Keratinocyte (primary cell): ENCODE measurements at regions not wholly inside any gene's neighbourhood (a gene's known extent, or its start where the extent isn't known, plus 50 kb on each side); places are given as distances from the start of the nearest gene placed in this dataset.

Source experiments
- DNase-seq: peaks from one replicate; pipeline ENCODE4 v3.0.0-alpha.2; 2011; ENCODE audit warnings: low read depth, missing footprints, low spot score
- FAIRE-seq: peaks from 2 replicates; lab custom pipeline; 2011; peaks lifted over from hg19 to GRCh38; lab: Jason Lieb, UNC
- H2AFZ ChIP-seq: 2 replicates; pipeline ENCODE4 v1.6.0; 2012; ENCODE audit warnings: low read length, control low read depth, inconsistent platforms; ENCODE audit not compliant: control insufficient read depth
- H3K27ac ChIP-seq: 2 replicates; pipeline ENCODE4 v1.5.1; 2011; ENCODE audit warnings: low read length; ENCODE audit not compliant: control insufficient read depth, insufficient read depth
- H3K27me3 ChIP-seq: 3 replicates; pipeline ENCODE4 v1.6.0; 2011; ENCODE audit warnings: low read length; ENCODE audit not compliant: control insufficient read depth, insufficient read depth; ENCODE audit errors: extremely low read depth
- H3K36me3 ChIP-seq, 2 experiments: 2 replicates in 1 of 2; 3 replicates in 1 of 2; pipeline ENCODE4 v1.5.1; 2011; ENCODE audit warnings: low read length in 2 of 2, mild to moderate bottlenecking in 1 of 2; ENCODE audit not compliant: control insufficient read depth in 2 of 2, insufficient read depth in 2 of 2; ENCODE audit errors: extremely low read depth in 1 of 2
- H3K4me1 ChIP-seq: 3 replicates; pipeline ENCODE4 v1.5.1; 2011; ENCODE audit warnings: low read length; ENCODE audit not compliant: control insufficient read depth, insufficient read depth; ENCODE audit errors: extremely low read depth
- H3K4me2 ChIP-seq: 3 replicates; pipeline ENCODE4 v1.6.0; 2011; ENCODE audit warnings: low read depth, low read length; ENCODE audit not compliant: control insufficient read depth, insufficient read depth; ENCODE audit errors: extremely low read depth
- H3K4me3 ChIP-seq, 3 experiments: fragments of 200-600 bp in 1 of 3; sonication (generic) in 1 of 3; 2 replicates in 2 of 3; 3 replicates in 1 of 3; pipeline ENCODE4 v1.5.1; 2011 to 2016; ENCODE audit warnings: low read length in 3 of 3, mild to moderate bottlenecking in 3 of 3, control low read depth in 2 of 3, inconsistent platforms in 1 of 3, low read depth in 1 of 3, mixed read lengths in 1 of 3, mixed run types in 1 of 3, moderate library complexity in 1 of 3; ENCODE audit not compliant: control insufficient read depth in 2 of 3, insufficient read depth in 2 of 3; ENCODE audit errors: extremely low read depth in 1 of 3
- H3K79me2 ChIP-seq: 2 replicates; pipeline ENCODE4 v1.6.0; 2012; ENCODE audit warnings: low read length; ENCODE audit not compliant: control insufficient read depth, insufficient read depth
- H3K9ac ChIP-seq: 3 replicates; pipeline ENCODE4 v1.6.0; 2011; ENCODE audit warnings: low read length; ENCODE audit not compliant: control insufficient read depth, insufficient read depth; ENCODE audit errors: extremely low read depth
- H3K9me1 ChIP-seq: 3 replicates; pipeline ENCODE4 v1.6.0; 2011; ENCODE audit warnings: low read length; ENCODE audit not compliant: control insufficient read depth, insufficient read depth; ENCODE audit errors: extremely low read depth
- H3K9me3 ChIP-seq: 2 replicates; pipeline ENCODE4 v1.5.1; 2012; ENCODE audit warnings: low read depth, low read length; ENCODE audit not compliant: control insufficient read depth
- H4K20me1 ChIP-seq: 3 replicates; pipeline ENCODE4 v1.6.0; 2011; ENCODE audit warnings: low read length; ENCODE audit not compliant: control insufficient read depth, insufficient read depth; ENCODE audit errors: extremely low read depth
- CTCF ChIP-seq, 3 experiments: IDR thresholded peaks in 1 of 3; conservative IDR thresholded peaks in 1 of 3; optimal IDR thresholded peaks in 1 of 3; 2 replicates in 2 of 3; 3 replicates in 1 of 3; pipeline versions ENCODE3 to v1.5.1; 2011; ENCODE audit warnings: low read length in 3 of 3, mild to moderate bottlenecking in 3 of 3, moderate library complexity in 2 of 3, control low read depth in 1 of 3, inconsistent platforms in 1 of 3; ENCODE audit not compliant: insufficient read depth in 2 of 3; ENCODE audit errors: extremely low read depth in 1 of 3
- EZH2 ChIP-seq: IDR thresholded peaks from one replicate; pipeline ENCODE4 v1.6.1; 2012; ENCODE audit warnings: inconsistent platforms, mild to moderate bottlenecking, low read length, moderate library complexity
- dilution Hi-C: fragments of 300-500 bp; cut with MboI; formaldehyde crosslinking; loops from one replicate; pipeline ENCODE4 v1.7.0; 2020; ENCODE audit warnings: low sequenced_read_pairs; ENCODE audit not compliant: extremely low pct_ligation_motif_present

DNA sequence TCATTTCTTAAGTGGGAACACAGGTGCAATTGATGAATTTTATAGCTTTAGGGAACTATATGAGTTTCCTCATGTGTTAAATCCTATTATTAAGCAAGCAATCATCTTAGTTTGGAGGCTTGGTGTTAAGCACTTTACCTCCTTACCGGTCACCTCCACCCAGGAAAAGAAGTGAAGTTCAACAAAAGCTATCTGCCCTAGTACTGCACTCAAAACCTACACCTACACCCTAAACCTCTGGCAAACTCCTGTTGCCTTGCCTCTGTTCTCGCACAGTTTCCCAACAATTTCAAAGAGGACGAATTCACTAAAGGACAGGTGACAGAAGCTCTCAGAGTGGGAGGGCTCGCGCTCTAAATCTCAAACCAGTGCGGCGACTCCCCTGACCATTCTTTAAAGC, 85.7 kb upstream of the TENT5D start:
- TF ChIP-seq EZH2: no peak
- TF ChIP-seq CTCF (optimal IDR thresholded peaks at IDR 0.05 in 1 of 3, IDR thresholded peaks at IDR 0.05 in 1 of 3, conservative IDR thresholded peaks at IDR 0.05 in 1 of 3; ENCODE audit: extremely low read depth in 1 of 3, insufficient read depth in 2 of 3, low read length in 3 of 3): no peak
- FAIRE-seq (no peak), DNase-seq (no peak)
- H2AFZ ChIP-seq: peak overlapping the region; percentile 87
- no peaks in the 10 kb centered on the region for H3K9me1 ChIP-seq
- no peaks in the 10 kb centered on the region for H3K36me3 ChIP-seq
- no peaks in the 10 kb centered on the region for H3K9me3 ChIP-seq
- no peak overlapping the region for H3K27ac ChIP-seq
- dilution Hi-C loops: no loop called here
- H3K27me3 ChIP-seq: no peaks in the 10 kb centered on the region
- H3K79me2 ChIP-seq: no peaks in the 10 kb centered on the region
- H3K4me1 ChIP-seq: no peaks in the 10 kb centered on the region
- H3K4me3 ChIP-seq: peak overlapping the region; percentile 35 to 66 (median 54)
- H3K9ac ChIP-seq: peak overlapping the region; percentile 41
- no peaks in the 10 kb centered on the region for H4K20me1 ChIP-seq
- peak overlapping the region; percentile 73 for H3K4me2 ChIP-seq

DNA sequence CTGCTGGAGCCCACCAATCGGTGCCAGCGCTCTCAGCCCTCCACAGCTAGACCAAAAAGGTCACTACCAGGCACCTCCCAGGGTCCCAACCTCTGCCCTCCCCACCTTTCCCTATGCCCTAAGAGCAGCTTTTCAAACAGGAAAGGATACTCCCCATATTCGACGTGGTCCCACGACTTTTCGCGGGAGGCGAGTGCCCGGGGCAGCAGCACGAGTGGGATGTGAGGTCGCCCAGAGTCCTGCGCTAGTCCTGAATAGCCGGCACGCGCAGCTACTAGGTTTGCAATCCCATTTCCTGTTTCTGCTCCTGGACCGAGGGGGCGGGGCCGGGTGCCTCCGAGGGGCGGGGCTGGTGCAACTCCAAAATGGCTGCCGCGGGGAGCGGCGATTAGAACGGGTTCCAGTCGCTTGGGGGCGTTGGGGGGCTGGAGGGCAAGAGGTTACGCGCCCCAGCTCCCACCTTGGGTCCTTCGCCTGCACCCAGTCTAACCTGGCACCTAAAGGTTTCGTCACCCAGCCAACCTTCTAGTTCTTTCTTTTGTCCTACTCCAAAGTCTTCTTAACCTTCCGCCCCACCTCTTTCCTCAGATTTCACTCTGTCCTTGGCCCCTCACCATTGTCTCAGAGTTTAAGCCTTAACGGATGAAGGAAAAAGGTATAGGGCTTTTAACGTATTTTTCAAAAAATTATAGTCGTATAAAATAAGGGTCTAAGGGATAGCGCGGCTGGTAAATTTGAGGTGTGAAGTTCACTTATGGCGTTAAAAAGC, 85.0 kb upstream of the TENT5D start:
- H3K9me1 ChIP-seq: no peaks in the 10 kb centered on the region
- no peaks in the 10 kb centered on the region for H4K20me1 ChIP-seq
- no peaks in the 10 kb centered on the region for H3K4me1 ChIP-seq
- H3K27ac ChIP-seq: no peak overlapping the region
- dilution Hi-C loops: no loop called here
- TF ChIP-seq EZH2 (no peak), CTCF (optimal IDR thresholded peaks at IDR 0.05 in 1 of 3, IDR thresholded peaks at IDR 0.05 in 1 of 3, conservative IDR thresholded peaks at IDR 0.05 in 1 of 3; ENCODE audit: extremely low read depth in 1 of 3, insufficient read depth in 2 of 3, low read length in 3 of 3) (peak in 1 of 3 experiments; percentile 6)
- peak overlapping the region; percentile 35 to 66 (median 54) for H3K4me3 ChIP-seq
- H3K9me3 ChIP-seq: no peaks in the 10 kb centered on the region
- peak overlapping the region; percentile 41 for H3K9ac ChIP-seq
- H2AFZ ChIP-seq: peak overlapping the region; percentile 90
- DNase-seq: no peak
- FAIRE-seq: no peak
- no peaks in the 10 kb centered on the region for H3K36me3 ChIP-seq
- no peaks in the 10 kb centered on the region for H3K79me2 ChIP-seq
- no peaks in the 10 kb centered on the region for H3K27me3 ChIP-seq
- peak overlapping the region; percentile 73 for H3K4me2 ChIP-seq
